GM06990 (cell line): ENCODE measurements at regions not wholly inside any gene's neighbourhood (a gene's known extent, or its start where the extent isn't known, plus 50 kb on each side); places are given as distances from the start of the nearest gene placed in this dataset.

ENCODE experiments used
- DNase-seq: peaks from one replicate; pipeline ENCODE4 v3.0.0-alpha.2; 2011; ENCODE audit not compliant: insufficient read length; ENCODE audit errors: extremely low read depth
- H3K27me3 ChIP-seq: replicated peaks from 2 replicates; pipeline ENCODE4 v1.6.0; 2011; ENCODE audit warnings: low read length; ENCODE audit not compliant: control insufficient read depth, insufficient read depth
- H3K36me3 ChIP-seq: 2 replicates; pipeline ENCODE4 v1.5.1; 2011; ENCODE audit warnings: low read length; ENCODE audit not compliant: control insufficient read depth, insufficient read depth
- H3K4me3 ChIP-seq: replicated peaks from 2 replicates; pipeline ENCODE4 v1.5.1; 2011; ENCODE audit warnings: low read depth, mild to moderate bottlenecking, control low read depth, low read length
- TF ChIP-seq, protein P1 (sequence below): IDR thresholded peaks from 2 replicates; pipeline ENCODE4 v1.5.1; 2011; ENCODE audit warnings: low read length, control low read depth, mild to moderate bottlenecking, inconsistent platforms; ENCODE audit not compliant: insufficient read depth, poor library complexity, severe bottlenecking

DNA sequence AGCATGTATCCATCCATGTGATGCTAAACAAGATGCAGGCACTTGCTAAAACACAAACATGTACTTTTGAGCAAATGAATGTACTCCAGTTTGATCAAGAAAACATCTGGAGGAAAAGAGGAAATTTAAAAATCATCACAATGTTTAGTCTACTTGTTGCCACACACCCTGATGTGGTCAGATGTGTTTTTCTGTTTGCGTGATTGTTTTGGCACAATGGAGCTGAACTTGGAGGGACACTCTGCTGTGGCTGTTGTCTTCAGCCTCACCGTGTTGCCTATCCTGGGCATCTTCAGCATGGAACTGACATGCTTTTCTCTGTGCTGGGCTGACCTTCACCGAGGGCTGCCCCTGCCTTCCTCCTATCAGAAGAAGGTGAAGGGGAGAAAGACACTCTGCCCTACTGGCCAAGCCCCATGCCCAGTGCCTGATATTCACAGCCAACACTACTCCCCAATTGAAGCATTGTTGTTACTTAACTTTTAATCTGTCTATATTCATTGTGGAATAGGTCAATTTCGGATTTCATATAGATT lies 268.3 kb upstream of the IGFBP3 start:
- Histone ChIP-seq H3K4me3 (no peak overlapping the region), H3K27me3 (no peaks in the 10 kb centered on the region), H3K36me3 (no peaks in the 10 kb centered on the region)
- TF ChIP-seq, protein P1, sequence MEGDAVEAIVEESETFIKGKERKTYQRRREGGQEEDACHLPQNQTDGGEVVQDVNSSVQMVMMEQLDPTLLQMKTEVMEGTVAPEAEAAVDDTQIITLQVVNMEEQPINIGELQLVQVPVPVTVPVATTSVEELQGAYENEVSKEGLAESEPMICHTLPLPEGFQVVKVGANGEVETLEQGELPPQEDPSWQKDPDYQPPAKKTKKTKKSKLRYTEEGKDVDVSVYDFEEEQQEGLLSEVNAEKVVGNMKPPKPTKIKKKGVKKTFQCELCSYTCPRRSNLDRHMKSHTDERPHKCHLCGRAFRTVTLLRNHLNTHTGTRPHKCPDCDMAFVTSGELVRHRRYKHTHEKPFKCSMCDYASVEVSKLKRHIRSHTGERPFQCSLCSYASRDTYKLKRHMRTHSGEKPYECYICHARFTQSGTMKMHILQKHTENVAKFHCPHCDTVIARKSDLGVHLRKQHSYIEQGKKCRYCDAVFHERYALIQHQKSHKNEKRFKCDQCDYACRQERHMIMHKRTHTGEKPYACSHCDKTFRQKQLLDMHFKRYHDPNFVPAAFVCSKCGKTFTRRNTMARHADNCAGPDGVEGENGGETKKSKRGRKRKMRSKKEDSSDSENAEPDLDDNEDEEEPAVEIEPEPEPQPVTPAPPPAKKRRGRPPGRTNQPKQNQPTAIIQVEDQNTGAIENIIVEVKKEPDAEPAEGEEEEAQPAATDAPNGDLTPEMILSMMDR: no peak
- no peak for DNase-seq

- H3K36me3 ChIP-seq: no peaks in the 10 kb centered on the region
- H3K4me3 ChIP-seq: no peak overlapping the region
- no peak for DNase-seq
- TF ChIP-seq, protein P1: no peak
- no peaks in the 10 kb centered on the region; the same call in 1 of the 2 replicates for H3K27me3 ChIP-seq
Measured at GRCh38 chr7:46186131-46186530, 265.1 kb upstream of the IGFBP3 start.

DNA sequence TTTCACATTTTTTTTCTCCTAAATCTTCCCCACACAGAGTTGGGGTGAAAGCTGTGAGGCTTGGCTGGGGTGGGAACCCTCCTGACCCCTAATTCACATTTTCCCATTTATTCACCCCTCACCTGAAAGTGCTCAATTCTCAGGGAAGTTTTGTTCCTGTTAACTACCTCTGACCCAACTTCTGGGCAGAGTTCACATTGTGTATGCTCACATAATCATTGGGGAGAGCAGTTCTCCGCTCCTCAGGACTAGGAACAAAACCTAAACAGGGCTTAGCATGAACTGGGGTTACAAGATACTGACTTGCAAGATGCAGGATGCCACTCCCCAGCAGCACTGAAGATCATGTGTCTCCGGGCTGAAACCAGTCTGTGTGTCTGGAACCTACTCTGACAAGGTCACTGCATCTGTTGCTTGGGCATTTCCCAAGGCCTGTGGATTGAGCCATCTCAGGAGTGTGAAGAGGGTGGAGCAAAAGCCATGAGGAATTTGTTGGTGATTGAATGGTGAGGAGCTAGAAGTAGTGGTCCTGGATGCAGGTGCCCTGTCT lies 258.1 kb upstream of the IGFBP3 start:
- Histone ChIP-seq H3K4me3 (no peak overlapping the region), H3K36me3 (no peaks in the 10 kb centered on the region), H3K27me3 (no peaks in the 10 kb centered on the region; the same call in none of the 2 replicates)
- DNase-seq: no peak
- TF ChIP-seq, protein P1: no peak

DNA sequence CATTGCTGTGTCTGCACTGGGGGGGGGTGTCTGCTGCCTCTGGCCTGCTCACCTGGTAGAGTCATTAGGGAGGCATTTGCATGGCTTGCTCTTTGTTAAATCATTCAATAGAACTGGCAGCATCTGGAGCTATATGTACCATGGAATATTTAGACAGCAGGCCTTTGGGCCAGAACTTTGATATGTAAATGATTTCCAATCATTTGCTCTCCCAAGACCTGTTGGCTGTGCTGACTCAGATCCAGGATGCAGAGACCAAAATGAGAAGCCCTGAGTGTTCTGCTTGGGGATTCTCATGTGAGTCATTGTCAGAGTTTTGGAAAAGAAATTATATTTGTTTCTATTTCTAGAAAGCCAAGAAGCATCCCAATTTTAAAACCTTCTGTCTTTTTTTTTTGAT lies 257.6 kb upstream of the IGFBP3 start:
- TF ChIP-seq, protein P1: no peak
- DNase-seq: no peak
- Histone ChIP-seq H3K4me3 (no peak overlapping the region), H3K27me3 (no peaks in the 10 kb centered on the region; the same call in none of the 2 replicates), H3K36me3 (no peaks in the 10 kb centered on the region)

DNA sequence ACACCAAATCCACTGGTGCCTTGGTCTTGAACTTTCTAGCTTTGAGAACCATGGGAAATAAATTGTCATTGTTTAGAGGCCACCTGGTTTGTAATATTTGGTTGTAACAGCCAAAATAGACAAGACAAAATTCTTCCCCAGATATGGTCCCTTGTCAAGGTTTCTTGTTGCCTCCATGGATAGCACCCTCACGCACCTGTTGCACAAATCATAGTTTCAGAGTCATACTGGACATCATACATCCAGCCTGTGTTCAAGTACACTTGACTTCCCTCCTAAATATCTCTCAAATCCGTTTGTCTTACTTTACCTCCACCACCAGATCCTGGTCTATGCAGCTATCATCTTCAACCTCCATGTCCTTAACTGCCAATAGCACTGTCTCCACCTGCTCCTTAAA lies 256.7 kb upstream of the IGFBP3 start:
- Histone ChIP-seq H3K36me3 (no peaks in the 10 kb centered on the region), H3K4me3 (no peak overlapping the region), H3K27me3 (no peaks in the 10 kb centered on the region; the same call in none of the 2 replicates)
- DNase-seq: no peak
- TF ChIP-seq, protein P1: no peak
